HG03139 (cell line): ENCODE measurements at regions not wholly inside any gene's neighbourhood (a gene's known extent, or its start where the extent isn't known, plus 50 kb on each side); places are given as distances from the start of the nearest gene placed in this dataset.

Experiments used
- ATAC-seq: cut with Tn5 transposase; IDR thresholded peaks from one replicate; pipeline ENCODE4 v1.9.1; 2021; ENCODE audit not compliant: unreplicated experiment

- no peak for ATAC-seq
Measured at GRCh38 chr5:167710444-167711073, 580.9 kb upstream of the WWC1 start.

GRCh38 chr5:167712986-167713585 lies 578.4 kb upstream of the WWC1 start:
- ATAC-seq, result no peak

GRCh38 chr5:167713896-167714295 lies 577.5 kb upstream of the WWC1 start:
- ATAC-seq, result no peak

GRCh38 chr5:167716126-167716775 lies 575.2 kb upstream of the WWC1 start:
- ATAC-seq, result no peak

- ATAC-seq, result no peak
Measured at GRCh38 chr5:167720259-167720658, 571.2 kb upstream of the WWC1 start.

GRCh38 chr5:167720676-167721260 lies 570.7 kb upstream of the WWC1 start:
- no peak for ATAC-seq

- ATAC-seq, result no peak
Measured at GRCh38 chr5:167721926-167722440, 569.5 kb upstream of the WWC1 start.

GRCh38 chr5:167723254-167723871 lies 568.1 kb upstream of the WWC1 start:
- ATAC-seq, result peak; percentile 94

- no peak for ATAC-seq
Measured at GRCh38 chr5:167725264-167725663, 566.2 kb upstream of the WWC1 start.

- no peak for ATAC-seq
Measured at GRCh38 chr5:167725741-167726140, 565.7 kb upstream of the WWC1 start.

- ATAC-seq, result no peak
Measured at GRCh38 chr5:167726642-167727041, 564.8 kb upstream of the WWC1 start.

GRCh38 chr5:167730121-167730520 lies 561.3 kb upstream of the WWC1 start:
- no peak for ATAC-seq

GRCh38 chr5:167730656-167731055 lies 560.8 kb upstream of the WWC1 start:
- no peak for ATAC-seq

- ATAC-seq, result no peak
Measured at GRCh38 chr5:167731951-167732350, 559.5 kb upstream of the WWC1 start.

GRCh38 chr5:167732499-167732898 lies 558.9 kb upstream of the WWC1 start:
- ATAC-seq, result no peak

GRCh38 chr5:167736992-167737391 lies 554.5 kb upstream of the WWC1 start:
- no peak for ATAC-seq

GRCh38 chr5:167743695-167744464 lies 547.6 kb upstream of the WWC1 start:
- ATAC-seq, result no peak

GRCh38 chr5:167745868-167746267 lies 545.6 kb upstream of the WWC1 start:
- ATAC-seq, result no peak

- no peak for ATAC-seq
Measured at GRCh38 chr5:167750586-167750985, 540.9 kb upstream of the WWC1 start.

- ATAC-seq, result no peak
Measured at GRCh38 chr5:167752936-167753335, 538.5 kb upstream of the WWC1 start.
